Right lobe of liver (tissue), 6 donors: ENCODE measurements at regions not wholly inside any gene's neighbourhood (a gene's known extent, or its start where the extent isn't known, plus 50 kb on each side); places are given as distances from the start of the nearest gene placed in this dataset.

Experiments used
- ATAC-seq, 4 donors: fragments of 200-7000 bp; cut with Tn5 transposase; one replicate each; pipeline ENCODE4 v1.9.1; 2020; ENCODE audit warnings: mild to moderate bottlenecking in 4 of 4, moderate library complexity in 4 of 4
- DNase-seq, 3 donors: peaks; one replicate each; pipeline ENCODE4 v3.0.0-alpha.2; 2020
- H3K27ac ChIP-seq, 3 donors: fragments of 200-600 bp; one replicate each; pipeline ENCODE4 v1.8.0; 2022
- H3K27me3 ChIP-seq, 2 donors: fragments of 200-600 bp; one replicate each; pipeline ENCODE4 v1.8.0; 2022
- H3K36me3 ChIP-seq, 4 donors: fragments of 200-600 bp; sonication (generic) in 1 of 4; one replicate each; pipeline versions ENCODE4 v1.5.1 to v1.8.0; 2017 to 2022; ENCODE audit warnings: control low read depth in 1 of 4
- H3K4me1 ChIP-seq, 4 donors: fragments of 200-600 bp; sonication (generic) in 1 of 4; one replicate each; pipeline versions ENCODE4 v1.5.1 to v1.8.0; 2017 to 2022; ENCODE audit warnings: control low read depth in 1 of 4
- H3K4me3 ChIP-seq, 3 donors: fragments of 200-600 bp; one replicate each; pipeline ENCODE4 v1.8.0; 2022
- H3K9me3 ChIP-seq, 4 donors: fragments of 200-600 bp; sonication (generic) in 1 of 4; one replicate each; pipeline versions ENCODE4 v1.5.1 to v1.8.0; 2017 to 2022; ENCODE audit warnings: control low read depth in 1 of 4
- POLR2A ChIP-seq: fragments of 450-650 bp; IDR thresholded peaks from one replicate; pipeline ENCODE4 v1.6.1; 2017; ENCODE audit warnings: antibody characterized with exemption, mild to moderate bottlenecking
- WGBS: methylation state at CpG from one replicate; pipeline ENCODE4 v1.1.6; 2018; ENCODE audit warnings: low coverage, low lambda C conversion rate; ENCODE audit not compliant: insufficient coverage; ENCODE audit errors: missing lambda C conversion rate; 5-methylcytosine and 5-hydroxymethylcytosine counted together
- intact Hi-C, 2 donors: fragments of 100-400 bp; cut with DNase I; formaldehyde crosslinking; loops; one replicate each; pipeline versions ENCODE4 v1.11.2 to v1.14.1; 2022
- TF ChIP-seq, protein P1 (sequence below), 4 donors: fragments of 200-600 bp in 3 of 4; fragments of 450-650 bp in 1 of 4; IDR thresholded peaks; one replicate each; pipeline versions ENCODE4 v1.5.1 to v1.8.0; 2016 to 2022; ENCODE audit warnings: antibody characterized with exemption in 4 of 4, mild to moderate bottlenecking in 2 of 4
- donor health status: DM: no; HTN: yes; CAD: no.
- donor health status: DM: no; HTN: no; CAD: no.
- donor health status: DM: no; HTN: no; CAD: no.
- donor health status: DM: no; HTN: yes; CAD: no.
- donor health status: DM: no; HTN: yes; CAD: no.

DNA sequence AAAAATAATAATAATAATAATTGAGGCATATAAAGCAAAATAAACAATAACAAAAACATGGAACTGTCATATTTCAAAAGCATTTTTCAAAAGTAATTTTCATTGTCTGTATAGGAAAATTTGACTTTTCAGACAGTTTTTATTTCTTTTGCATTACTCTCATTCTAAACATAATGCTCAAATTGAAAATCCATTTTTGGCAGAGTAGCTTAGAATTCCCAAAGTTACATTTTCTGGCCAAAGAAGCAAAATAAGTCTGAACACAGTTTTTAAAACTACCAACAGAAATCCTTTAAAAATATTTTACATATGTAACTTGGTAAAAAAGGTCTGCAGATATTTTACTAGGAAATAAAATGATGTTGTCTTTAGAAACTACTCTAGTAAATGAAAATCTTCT lies 535.4 kb downstream of the ANKRD7 start:
- Histone ChIP-seq H3K9me3 (no peaks in the 10 kb centered on the region), H3K36me3 (no peaks in the 10 kb centered on the region), H3K4me1 (no peaks in the 10 kb centered on the region), H3K27me3 (no peaks in the 10 kb centered on the region), H3K27ac (no peak overlapping the region), H3K4me3 (no peak overlapping the region)
- no peak for ATAC-seq
- TF ChIP-seq, protein P1, sequence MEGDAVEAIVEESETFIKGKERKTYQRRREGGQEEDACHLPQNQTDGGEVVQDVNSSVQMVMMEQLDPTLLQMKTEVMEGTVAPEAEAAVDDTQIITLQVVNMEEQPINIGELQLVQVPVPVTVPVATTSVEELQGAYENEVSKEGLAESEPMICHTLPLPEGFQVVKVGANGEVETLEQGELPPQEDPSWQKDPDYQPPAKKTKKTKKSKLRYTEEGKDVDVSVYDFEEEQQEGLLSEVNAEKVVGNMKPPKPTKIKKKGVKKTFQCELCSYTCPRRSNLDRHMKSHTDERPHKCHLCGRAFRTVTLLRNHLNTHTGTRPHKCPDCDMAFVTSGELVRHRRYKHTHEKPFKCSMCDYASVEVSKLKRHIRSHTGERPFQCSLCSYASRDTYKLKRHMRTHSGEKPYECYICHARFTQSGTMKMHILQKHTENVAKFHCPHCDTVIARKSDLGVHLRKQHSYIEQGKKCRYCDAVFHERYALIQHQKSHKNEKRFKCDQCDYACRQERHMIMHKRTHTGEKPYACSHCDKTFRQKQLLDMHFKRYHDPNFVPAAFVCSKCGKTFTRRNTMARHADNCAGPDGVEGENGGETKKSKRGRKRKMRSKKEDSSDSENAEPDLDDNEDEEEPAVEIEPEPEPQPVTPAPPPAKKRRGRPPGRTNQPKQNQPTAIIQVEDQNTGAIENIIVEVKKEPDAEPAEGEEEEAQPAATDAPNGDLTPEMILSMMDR (IDR thresholded peaks at IDR 0.05): no peak
- TF ChIP-seq POLR2A: no peak
- intact Hi-C loops: no loop called here
- no peak for DNase-seq

DNA sequence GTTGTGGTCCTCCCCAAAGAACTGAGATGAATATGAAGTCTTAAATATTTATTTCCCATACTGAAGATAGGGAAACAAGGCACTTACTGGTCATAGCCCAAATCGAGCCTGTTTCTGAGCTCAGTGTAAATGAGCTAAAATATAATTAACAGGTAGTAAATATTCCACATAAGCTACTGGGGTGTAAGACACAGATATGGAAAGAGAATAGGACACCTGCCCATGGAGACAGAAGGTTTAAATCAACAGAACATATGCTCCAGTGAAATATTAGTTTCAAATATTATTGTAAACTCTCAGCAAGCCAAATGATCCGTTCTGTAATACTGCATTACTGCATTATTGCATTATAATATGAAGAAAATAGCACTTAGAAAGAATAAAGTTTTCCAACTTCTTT lies 537.9 kb downstream of the ANKRD7 start:
- WGBS: 40% methylated on average over 2 of the region's 2 CpGs
- no peak for DNase-seq
- Histone ChIP-seq H3K4me3 (no peak overlapping the region), H3K27me3 (no peaks in the 10 kb centered on the region), H3K27ac (no peak overlapping the region), H3K9me3 (no peaks in the 10 kb centered on the region), H3K36me3 (no peaks in the 10 kb centered on the region), H3K4me1 (no peaks in the 10 kb centered on the region)
- intact Hi-C loops: no loop called here
- ATAC-seq: no peak
- TF ChIP-seq, protein P1 (IDR thresholded peaks at IDR 0.05): no peak
- TF ChIP-seq POLR2A: no peak

DNA sequence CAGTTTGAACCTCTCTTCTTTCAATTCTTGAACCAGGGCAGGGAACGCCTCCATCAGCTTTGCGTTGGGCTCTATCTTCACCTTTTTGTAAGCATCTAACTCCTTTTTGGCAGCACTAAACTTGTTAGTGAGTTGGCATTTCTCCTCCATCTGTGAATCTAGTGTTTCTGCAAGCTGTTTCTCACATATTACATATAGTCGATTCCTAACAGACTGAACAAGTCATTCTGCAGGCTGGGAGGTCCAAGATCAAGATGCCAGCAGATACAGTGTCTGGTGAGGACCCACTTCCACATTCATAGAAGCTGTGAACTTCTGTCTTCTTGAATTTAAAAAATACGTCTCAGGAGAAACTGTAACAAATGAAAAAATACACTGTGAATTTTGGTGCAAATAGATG lies 539.7 kb downstream of the ANKRD7 start:
- Histone ChIP-seq H3K4me3 (no peak overlapping the region), H3K4me1 (no peaks in the 10 kb centered on the region), H3K27me3 (no peaks in the 10 kb centered on the region), H3K9me3 (no peaks in the 10 kb centered on the region), H3K27ac (no peak overlapping the region), H3K36me3 (no peaks in the 10 kb centered on the region)
- intact Hi-C loops: no loop called here
- no peak for TF ChIP-seq POLR2A
- TF ChIP-seq, protein P1 (IDR thresholded peaks at IDR 0.05): no peak
- 45% methylated on average over 3 of the region's 4 CpGs for WGBS
- ATAC-seq (no peak), DNase-seq (no peak)

DNA sequence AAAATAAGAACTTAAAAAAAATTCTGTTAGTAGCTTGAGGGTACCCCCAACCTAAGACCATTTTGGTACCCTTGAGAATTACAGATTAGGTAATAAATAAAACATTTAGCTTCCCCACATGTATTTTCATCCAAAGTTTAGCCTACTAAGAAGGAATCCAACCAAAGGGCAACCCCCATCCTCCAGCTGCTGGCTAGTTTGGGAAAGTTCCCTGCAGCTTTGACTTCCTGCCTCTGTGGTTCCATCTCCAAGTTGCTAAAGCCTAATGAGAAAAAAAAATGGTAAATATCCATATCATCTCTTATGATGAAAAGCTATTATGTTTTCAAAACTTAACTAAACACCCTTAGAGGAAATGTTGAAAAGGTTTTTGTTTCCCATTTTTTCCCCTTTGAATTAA lies 547.2 kb downstream of the ANKRD7 start:
- no peak overlapping the region for H3K4me3 ChIP-seq
- no peak overlapping the region for H3K27ac ChIP-seq
- DNase-seq: no peak
- H3K4me1 ChIP-seq: no peaks in the 10 kb centered on the region
- H3K27me3 ChIP-seq: no peaks in the 10 kb centered on the region
- no peaks in the 10 kb centered on the region for H3K9me3 ChIP-seq
- intact Hi-C loops: no loop called here
- no peak for ATAC-seq
- H3K36me3 ChIP-seq: no peaks in the 10 kb centered on the region
- TF ChIP-seq, protein P1 (IDR thresholded peaks at IDR 0.05): no peak
- TF ChIP-seq POLR2A: no peak

DNA sequence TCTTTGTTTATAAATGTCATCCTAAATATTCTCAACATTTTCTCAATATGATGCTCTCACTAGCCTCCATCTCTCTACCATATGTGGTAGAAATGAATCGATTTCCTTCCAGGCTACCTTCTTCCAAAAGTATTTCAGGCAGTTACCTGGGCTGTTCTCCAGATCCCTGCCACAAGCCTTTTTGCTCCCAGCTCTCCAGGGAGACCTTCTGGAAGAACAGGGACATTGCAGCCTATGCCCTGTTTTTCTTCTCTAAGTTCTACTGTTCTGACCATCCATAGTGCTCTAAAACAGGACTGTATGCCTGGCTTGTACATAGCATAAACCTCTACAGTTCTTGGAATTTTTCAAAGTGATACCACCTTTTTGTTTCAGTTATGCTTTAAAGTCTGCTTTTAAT lies 552.8 kb downstream of the ANKRD7 start:
- H3K27me3 ChIP-seq: no peaks in the 10 kb centered on the region
- H3K27ac ChIP-seq: no peak overlapping the region
- TF ChIP-seq, protein P1 (IDR thresholded peaks at IDR 0.05): no peak
- no peaks in the 10 kb centered on the region for H3K4me1 ChIP-seq
- H3K9me3 ChIP-seq: no peaks in the 10 kb centered on the region
- intact Hi-C loops: no loop called here
- H3K36me3 ChIP-seq: no peaks in the 10 kb centered on the region
- H3K4me3 ChIP-seq: no peak overlapping the region
- DNase-seq (no peak), ATAC-seq (no peak)
- 25% methylated on average over 1 of the region's 1 CpG for WGBS
